MM.1S (cell line): ENCODE measurements at regions not wholly inside any gene's neighbourhood (a gene's known extent, or its start where the extent isn't known, plus 50 kb on each side); places are given as distances from the start of the nearest gene placed in this dataset.

Experiments
- EZH2 ChIP-seq: fragments of 300-600 bp; sonication (generic); optimal IDR thresholded peaks from 2 replicates; pipeline ENCODE3; 2017; ENCODE audit warnings: low read depth, mild to moderate bottlenecking, antibody characterized with exemption, low read length, mixed read lengths
- TF ChIP-seq, protein P1 (sequence below): fragments of 300-600 bp; sonication (generic); IDR thresholded peaks from 2 replicates; pipeline ENCODE4 v1.5.1; 2016; ENCODE audit warnings: antibody characterized with exemption, low read length, mixed read lengths

- TF ChIP-seq, protein P1, sequence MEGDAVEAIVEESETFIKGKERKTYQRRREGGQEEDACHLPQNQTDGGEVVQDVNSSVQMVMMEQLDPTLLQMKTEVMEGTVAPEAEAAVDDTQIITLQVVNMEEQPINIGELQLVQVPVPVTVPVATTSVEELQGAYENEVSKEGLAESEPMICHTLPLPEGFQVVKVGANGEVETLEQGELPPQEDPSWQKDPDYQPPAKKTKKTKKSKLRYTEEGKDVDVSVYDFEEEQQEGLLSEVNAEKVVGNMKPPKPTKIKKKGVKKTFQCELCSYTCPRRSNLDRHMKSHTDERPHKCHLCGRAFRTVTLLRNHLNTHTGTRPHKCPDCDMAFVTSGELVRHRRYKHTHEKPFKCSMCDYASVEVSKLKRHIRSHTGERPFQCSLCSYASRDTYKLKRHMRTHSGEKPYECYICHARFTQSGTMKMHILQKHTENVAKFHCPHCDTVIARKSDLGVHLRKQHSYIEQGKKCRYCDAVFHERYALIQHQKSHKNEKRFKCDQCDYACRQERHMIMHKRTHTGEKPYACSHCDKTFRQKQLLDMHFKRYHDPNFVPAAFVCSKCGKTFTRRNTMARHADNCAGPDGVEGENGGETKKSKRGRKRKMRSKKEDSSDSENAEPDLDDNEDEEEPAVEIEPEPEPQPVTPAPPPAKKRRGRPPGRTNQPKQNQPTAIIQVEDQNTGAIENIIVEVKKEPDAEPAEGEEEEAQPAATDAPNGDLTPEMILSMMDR: no peak
- TF ChIP-seq EZH2: no peak
Measured at GRCh38 chr9:99466104-99466503, 244.0 kb downstream of the SEC61B start.
